SK-N-SH treated with all-trans-retinoic acid at 6 μM for 48 hours (cell line): ENCODE measurements at regions not wholly inside any gene's neighbourhood (a gene's known extent, or its start where the extent isn't known, plus 50 kb on each side); places are given as distances from the start of the nearest gene placed in this dataset.

Source experiments
- ATAC-seq: fragments of 200-7000 bp; cut with Tn5 transposase; 3 replicates; pipeline ENCODE4 v1.9.1; 2020; ENCODE audit warnings: mild to moderate bottlenecking, moderate library complexity
- ARNTL ChIP-seq: fragments of 450-650 bp; formaldehyde crosslinking; IDR thresholded peaks from 2 replicates; pipeline ENCODE4 v1.5.0; 2020; ENCODE audit warnings: low read depth, mild to moderate bottlenecking, moderate library complexity, borderline replicate concordance
- BACH2 ChIP-seq: fragments of 250-450 bp; sonication (Bioruptor Pico); IDR thresholded peaks from 2 replicates; pipeline ENCODE4 v1.9.0; 2021; ENCODE audit warnings: mild to moderate bottlenecking, borderline replicate concordance
- CSDC2 ChIP-seq: fragments of 250-450 bp; sonication (Bioruptor Pico); IDR thresholded peaks from 2 replicates; pipeline ENCODE4 v1.5.0; 2020; ENCODE audit warnings: mild to moderate bottlenecking, moderate library complexity
- ESRRG ChIP-seq: fragments of 250-450 bp; sonication (Bioruptor Pico); IDR thresholded peaks from 2 replicates; pipeline ENCODE4 v1.6.1; 2021; ENCODE audit warnings: mild to moderate bottlenecking
- GLIS3 ChIP-seq: fragments of 250-450 bp; sonication (Bioruptor Pico); IDR thresholded peaks from 2 replicates; pipeline ENCODE4 v1.5.0; 2020; ENCODE audit warnings: mild to moderate bottlenecking, moderate library complexity
- PPARA ChIP-seq: fragments of 250-450 bp; sonication (Bioruptor Pico); IDR thresholded peaks from 2 replicates; pipeline ENCODE4 v1.5.0; 2020; ENCODE audit warnings: mild to moderate bottlenecking, borderline replicate concordance
- RARB ChIP-seq: fragments of 250-450 bp; sonication (Bioruptor Pico); IDR thresholded peaks from 2 replicates; pipeline ENCODE4 v1.8.0; 2021; ENCODE audit warnings: mild to moderate bottlenecking, moderate library complexity
- SNAI2 ChIP-seq: fragments of 250-450 bp; sonication (Bioruptor Pico); IDR thresholded peaks from 2 replicates; pipeline ENCODE4 v1.5.0; 2020; ENCODE audit warnings: mild to moderate bottlenecking, moderate library complexity
- TCF4 ChIP-seq: fragments of 250-450 bp; sonication (Bioruptor Pico); IDR thresholded peaks from 2 replicates; pipeline ENCODE4 v1.8.0; 2021; ENCODE audit warnings: mild to moderate bottlenecking, moderate library complexity, borderline replicate concordance
- TOX ChIP-seq: fragments of 250-450 bp; sonication (Bioruptor Pico); IDR thresholded peaks from 2 replicates; pipeline ENCODE4 v1.8.0; 2021; ENCODE audit warnings: mild to moderate bottlenecking, moderate library complexity, borderline replicate concordance
- ZC3H10 ChIP-seq: fragments of 250-450 bp; sonication (Bioruptor Pico); IDR thresholded peaks from 2 replicates; pipeline ENCODE4 v1.5.1; 2021; ENCODE audit warnings: mild to moderate bottlenecking, moderate library complexity
- ZFP3 ChIP-seq: fragments of 250-450 bp; sonication (Bioruptor Pico); IDR thresholded peaks from 2 replicates; pipeline ENCODE4 v1.5.0; 2020; ENCODE audit warnings: mild to moderate bottlenecking, moderate library complexity
- ZFP30 ChIP-seq: fragments of 450-650 bp; formaldehyde crosslinking; IDR thresholded peaks from 2 replicates; pipeline ENCODE4 v1.5.0; 2022; ENCODE audit warnings: mild to moderate bottlenecking, moderate library complexity
- ZNF565 ChIP-seq: fragments of 450-650 bp; formaldehyde crosslinking; conservative IDR thresholded peaks from 2 replicates; pipeline ENCODE4 v1.5.0; 2020; ENCODE audit warnings: low read depth, mild to moderate bottlenecking, moderate library complexity
- TF ChIP-seq, protein P1 (sequence below): fragments of 250-450 bp; sonication (Bioruptor Pico); IDR thresholded peaks from 2 replicates; pipeline ENCODE4 v1.5.1; 2021; ENCODE audit warnings: mild to moderate bottlenecking, moderate library complexity
- TF ChIP-seq, protein P2 (sequence below): fragments of 250-450 bp; sonication (Bioruptor Pico); IDR thresholded peaks from 2 replicates; pipeline ENCODE4 v1.8.0; 2020; ENCODE audit warnings: mild to moderate bottlenecking, moderate library complexity, borderline replicate concordance
- TF ChIP-seq, protein P3 (sequence below): fragments of 250-450 bp; sonication (Bioruptor Pico); IDR thresholded peaks from 2 replicates; pipeline ENCODE4 v1.5.0; 2020; ENCODE audit warnings: mild to moderate bottlenecking, moderate library complexity
- TF ChIP-seq, protein P4 (sequence below): fragments of 250-450 bp; sonication (Bioruptor Pico); IDR thresholded peaks from 2 replicates; pipeline ENCODE4 v1.8.0; 2021; ENCODE audit warnings: low read depth, mild to moderate bottlenecking, moderate library complexity, borderline replicate concordance

DNA sequence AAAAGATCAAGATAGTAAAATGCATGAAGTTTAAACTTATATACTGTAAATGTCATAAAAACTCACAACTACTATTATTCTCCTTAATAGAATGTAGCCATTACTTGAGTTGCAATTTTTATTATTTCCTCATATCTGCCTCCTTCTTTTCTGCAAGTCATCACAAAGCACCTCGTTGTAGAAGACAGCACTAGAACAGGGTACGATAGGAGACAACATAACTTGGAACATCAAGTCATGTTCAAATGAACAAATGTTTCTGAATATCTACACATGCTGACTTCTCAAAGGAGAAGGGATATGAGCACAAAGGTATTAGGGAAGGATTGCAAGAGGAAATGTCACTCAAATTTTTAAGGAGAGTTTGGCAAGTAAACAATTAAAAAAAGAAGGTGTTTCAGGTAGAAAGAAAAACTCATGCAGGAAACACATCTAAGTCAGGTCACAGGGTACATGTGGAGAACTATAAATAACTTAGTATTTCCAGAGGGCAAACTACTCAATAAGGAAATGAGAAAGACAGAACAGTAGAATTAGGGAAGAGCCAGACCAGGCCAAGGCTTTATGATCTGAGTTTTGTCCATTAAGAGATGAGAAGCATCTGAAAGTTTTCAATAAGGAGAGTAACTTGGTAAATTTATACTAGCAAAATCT is 186.7 kb downstream of the CRPPA start:
- ATAC-seq, result no peak
- TF ChIP-seq, protein P1, sequence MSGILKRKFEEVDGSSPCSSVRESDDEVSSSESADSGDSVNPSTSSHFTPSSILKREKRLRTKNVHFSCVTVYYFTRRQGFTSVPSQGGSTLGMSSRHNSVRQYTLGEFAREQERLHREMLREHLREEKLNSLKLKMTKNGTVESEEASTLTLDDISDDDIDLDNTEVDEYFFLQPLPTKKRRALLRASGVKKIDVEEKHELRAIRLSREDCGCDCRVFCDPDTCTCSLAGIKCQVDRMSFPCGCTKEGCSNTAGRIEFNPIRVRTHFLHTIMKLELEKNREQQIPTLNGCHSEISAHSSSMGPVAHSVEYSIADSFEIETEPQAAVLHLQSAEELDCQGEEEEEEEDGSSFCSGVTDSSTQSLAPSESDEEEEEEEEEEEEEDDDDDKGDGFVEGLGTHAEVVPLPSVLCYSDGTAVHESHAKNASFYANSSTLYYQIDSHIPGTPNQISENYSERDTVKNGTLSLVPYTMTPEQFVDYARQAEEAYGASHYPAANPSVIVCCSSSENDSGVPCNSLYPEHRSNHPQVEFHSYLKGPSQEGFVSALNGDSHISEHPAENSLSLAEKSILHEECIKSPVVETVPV (CRISPR knock-in tag), result no peak

GRCh38 chr7:16233517-16233916 is 187.8 kb downstream of the CRPPA start:
- ATAC-seq, result peak; percentile 42; the same call in 1 of the 3 replicates
- TF ChIP-seq, protein P2, sequence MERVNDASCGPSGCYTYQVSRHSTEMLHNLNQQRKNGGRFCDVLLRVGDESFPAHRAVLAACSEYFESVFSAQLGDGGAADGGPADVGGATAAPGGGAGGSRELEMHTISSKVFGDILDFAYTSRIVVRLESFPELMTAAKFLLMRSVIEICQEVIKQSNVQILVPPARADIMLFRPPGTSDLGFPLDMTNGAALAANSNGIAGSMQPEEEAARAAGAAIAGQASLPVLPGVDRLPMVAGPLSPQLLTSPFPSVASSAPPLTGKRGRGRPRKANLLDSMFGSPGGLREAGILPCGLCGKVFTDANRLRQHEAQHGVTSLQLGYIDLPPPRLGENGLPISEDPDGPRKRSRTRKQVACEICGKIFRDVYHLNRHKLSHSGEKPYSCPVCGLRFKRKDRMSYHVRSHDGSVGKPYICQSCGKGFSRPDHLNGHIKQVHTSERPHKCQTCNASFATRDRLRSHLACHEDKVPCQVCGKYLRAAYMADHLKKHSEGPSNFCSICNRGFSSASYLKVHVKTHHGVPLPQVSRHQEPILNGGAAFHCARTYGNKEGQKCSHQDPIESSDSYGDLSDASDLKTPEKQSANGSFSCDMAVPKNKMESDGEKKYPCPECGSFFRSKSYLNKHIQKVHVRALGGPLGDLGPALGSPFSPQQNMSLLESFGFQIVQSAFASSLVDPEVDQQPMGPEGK (CRISPR knock-in tag), result no peak
- TF ChIP-seq, protein P3, sequence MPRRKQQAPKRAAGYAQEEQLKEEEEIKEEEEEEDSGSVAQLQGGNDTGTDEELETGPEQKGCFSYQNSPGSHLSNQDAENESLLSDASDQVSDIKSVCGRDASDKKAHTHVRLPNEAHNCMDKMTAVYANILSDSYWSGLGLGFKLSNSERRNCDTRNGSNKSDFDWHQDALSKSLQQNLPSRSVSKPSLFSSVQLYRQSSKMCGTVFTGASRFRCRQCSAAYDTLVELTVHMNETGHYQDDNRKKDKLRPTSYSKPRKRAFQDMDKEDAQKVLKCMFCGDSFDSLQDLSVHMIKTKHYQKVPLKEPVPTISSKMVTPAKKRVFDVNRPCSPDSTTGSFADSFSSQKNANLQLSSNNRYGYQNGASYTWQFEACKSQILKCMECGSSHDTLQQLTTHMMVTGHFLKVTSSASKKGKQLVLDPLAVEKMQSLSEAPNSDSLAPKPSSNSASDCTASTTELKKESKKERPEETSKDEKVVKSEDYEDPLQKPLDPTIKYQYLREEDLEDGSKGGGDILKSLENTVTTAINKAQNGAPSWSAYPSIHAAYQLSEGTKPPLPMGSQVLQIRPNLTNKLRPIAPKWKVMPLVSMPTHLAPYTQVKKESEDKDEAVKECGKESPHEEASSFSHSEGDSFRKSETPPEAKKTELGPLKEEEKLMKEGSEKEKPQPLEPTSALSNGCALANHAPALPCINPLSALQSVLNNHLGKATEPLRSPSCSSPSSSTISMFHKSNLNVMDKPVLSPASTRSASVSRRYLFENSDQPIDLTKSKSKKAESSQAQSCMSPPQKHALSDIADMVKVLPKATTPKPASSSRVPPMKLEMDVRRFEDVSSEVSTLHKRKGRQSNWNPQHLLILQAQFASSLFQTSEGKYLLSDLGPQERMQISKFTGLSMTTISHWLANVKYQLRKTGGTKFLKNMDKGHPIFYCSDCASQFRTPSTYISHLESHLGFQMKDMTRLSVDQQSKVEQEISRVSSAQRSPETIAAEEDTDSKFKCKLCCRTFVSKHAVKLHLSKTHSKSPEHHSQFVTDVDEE (CRISPR knock-in tag), result peak; percentile 63; the same call in 1 of the 2 replicates
- TF ChIP-seq SNAI2 (no peak), TCF4 (CRISPR knock-in tag) (peak; percentile 97)

DNA sequence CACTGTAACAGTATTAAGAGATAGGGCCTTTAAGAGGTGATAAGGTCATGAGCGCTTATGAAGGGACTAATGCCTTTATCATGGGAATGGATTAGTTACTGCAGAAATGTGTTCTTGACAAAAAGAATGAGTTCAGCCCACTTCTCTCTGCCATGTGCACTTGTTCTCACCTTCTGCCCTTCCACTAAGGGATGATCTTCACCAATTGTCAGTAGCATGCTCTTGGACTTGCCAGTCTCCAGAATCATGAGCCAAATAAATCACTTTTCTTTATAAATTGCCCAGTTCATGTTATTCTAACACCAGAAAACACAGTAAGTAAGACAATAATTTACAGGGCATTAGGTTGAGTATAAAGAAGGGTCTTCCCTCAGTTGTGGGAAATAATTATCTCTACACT is 189.1 kb downstream of the CRPPA start:
- no peak for TF ChIP-seq TOX (CRISPR knock-in tag)
- no peak for TF ChIP-seq ARNTL (CRISPR knock-in tag)
- TF ChIP-seq, protein P4, sequence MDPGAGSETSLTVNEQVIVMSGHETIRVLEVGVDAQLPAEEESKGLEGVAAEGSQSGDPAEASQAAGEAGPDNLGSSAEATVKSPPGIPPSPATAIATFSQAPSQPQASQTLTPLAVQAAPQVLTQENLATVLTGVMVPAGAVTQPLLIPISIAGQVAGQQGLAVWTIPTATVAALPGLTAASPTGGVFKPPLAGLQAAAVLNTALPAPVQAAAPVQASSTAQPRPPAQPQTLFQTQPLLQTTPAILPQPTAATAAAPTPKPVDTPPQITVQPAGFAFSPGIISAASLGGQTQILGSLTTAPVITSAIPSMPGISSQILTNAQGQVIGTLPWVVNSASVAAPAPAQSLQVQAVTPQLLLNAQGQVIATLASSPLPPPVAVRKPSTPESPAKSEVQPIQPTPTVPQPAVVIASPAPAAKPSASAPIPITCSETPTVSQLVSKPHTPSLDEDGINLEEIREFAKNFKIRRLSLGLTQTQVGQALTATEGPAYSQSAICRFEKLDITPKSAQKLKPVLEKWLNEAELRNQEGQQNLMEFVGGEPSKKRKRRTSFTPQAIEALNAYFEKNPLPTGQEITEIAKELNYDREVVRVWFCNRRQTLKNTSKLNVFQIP, result no peak
- TF ChIP-seq, protein P3 (CRISPR knock-in tag), result no peak
- TF ChIP-seq, protein P2 (CRISPR knock-in tag), result no peak
- no peak for TF ChIP-seq TCF4 (CRISPR knock-in tag)
- TF ChIP-seq CSDC2, result no peak
- TF ChIP-seq, protein P1 (CRISPR knock-in tag), result no peak
- TF ChIP-seq ZFP30 (CRISPR knock-in tag), result no peak
- TF ChIP-seq GLIS3 (CRISPR knock-in tag), result no peak
- TF ChIP-seq ZFP3 (CRISPR knock-in tag), result no peak
- TF ChIP-seq ZNF565 (CRISPR knock-in tag), result no peak
- no peak for TF ChIP-seq SNAI2
- TF ChIP-seq RARB (CRISPR knock-in tag), result no peak
- TF ChIP-seq ZC3H10 (CRISPR knock-in tag), result no peak
- no peak for TF ChIP-seq ESRRG (CRISPR knock-in tag)
- TF ChIP-seq BACH2 (CRISPR knock-in tag), result no peak
- no peak for TF ChIP-seq PPARA (CRISPR knock-in tag)
- no peak for ATAC-seq
